ENCODE measurements at regions not wholly inside any gene's neighbourhood (a gene's known extent, or its start where the extent isn't known, plus 50 kb on each side); places are given as distances from the start of the nearest gene placed in this dataset.

GRCh38 chr4:14943749-14944148, 58.5 kb upstream of the CPEB2 start:
- intact Hi-C loops (cut with micrococcal nuclease), result no loop called here
- H3K27me3 Mint-ChIP-seq, result peaks cover 6% of the 10 kb centered on the region
- no peak overlapping the region for H3K27ac Mint-ChIP-seq
- H3K4me3 Mint-ChIP-seq, result no peak overlapping the region
- no peaks in the 10 kb centered on the region for H3K4me1 Mint-ChIP-seq (ENCODE audit: low read depth)
- H3K36me3 Mint-ChIP-seq (ENCODE audit: low read depth), result no peaks in the 10 kb centered on the region
- no peaks in the 10 kb centered on the region for H3K9me3 Mint-ChIP-seq

GRCh38 chr4:14952352-14952751, 49.9 kb upstream of the CPEB2 start:
- no peak overlapping the region for H3K27ac Mint-ChIP-seq
- H3K9me3 Mint-ChIP-seq, result no peaks in the 10 kb centered on the region
- intact Hi-C loops (cut with micrococcal nuclease), result no loop called here
- H3K36me3 Mint-ChIP-seq (ENCODE audit: low read depth), result no peaks in the 10 kb centered on the region
- H3K4me3 Mint-ChIP-seq, result no peak overlapping the region
- H3K27me3 Mint-ChIP-seq, result peaks cover 15% of the 10 kb centered on the region
- no peaks in the 10 kb centered on the region for H3K4me1 Mint-ChIP-seq (ENCODE audit: low read depth)

Data from dendritic cell treated with granulocyte-macrophage colony-stimulating factor and Interleukin-4, amounts not matched to agents 40 ng/mL and 50 ng/mL, for 4 days (primary cell).